DOHH2 (cell line): ENCODE measurements at regions not wholly inside any gene's neighbourhood (a gene's known extent, or its start where the extent isn't known, plus 50 kb on each side); places are given as distances from the start of the nearest gene placed in this dataset.

Experiments used
- H3F3A ChIP-seq: fragments of 200-600 bp; sonication (generic), shearing (Covaris generic); 2 replicates; pipeline ENCODE4 v1.6.0; 2016; ENCODE audit warnings: antibody characterized with exemption, mild to moderate bottlenecking; ENCODE audit not compliant: control insufficient read depth, insufficient read depth
- H3K27ac ChIP-seq: fragments of 200-600 bp; sonication (generic); 2 replicates; pipeline ENCODE4 v1.5.1; 2014; ENCODE audit warnings: low read depth, mild to moderate bottlenecking, low read length, moderate library complexity
- H3K27me3 ChIP-seq: fragments of 200-600 bp; sonication (generic); 2 replicates; pipeline ENCODE4 v1.6.1; 2014; ENCODE audit warnings: mild to moderate bottlenecking, low read length, mixed read lengths; ENCODE audit not compliant: control insufficient read depth
- H3K36me3 ChIP-seq: fragments of 200-600 bp; sonication (generic); 2 replicates; pipeline ENCODE4 v1.6.1; 2014; ENCODE audit warnings: mild to moderate bottlenecking, low read length, moderate library complexity, mixed read lengths; ENCODE audit not compliant: control insufficient read depth
- H3K4me1 ChIP-seq: fragments of 200-600 bp; sonication (generic); 2 replicates; pipeline ENCODE4 v1.6.1; 2014; ENCODE audit warnings: mild to moderate bottlenecking, low read length, mixed read lengths; ENCODE audit not compliant: control insufficient read depth
- H3K4me2 ChIP-seq: fragments of 200-600 bp; sonication (generic); 2 replicates; pipeline ENCODE4 v1.6.0; 2014; ENCODE audit warnings: mild to moderate bottlenecking, low read length, moderate library complexity
- H3K4me3 ChIP-seq: fragments of 200-600 bp; sonication (generic); 2 replicates; pipeline ENCODE4 v1.5.1; 2014; ENCODE audit warnings: mild to moderate bottlenecking, low read length, mixed read lengths
- H3K79me2 ChIP-seq: fragments of 200-600 bp; sonication (generic); 2 replicates; pipeline ENCODE4 v1.6.1; 2014; ENCODE audit warnings: mild to moderate bottlenecking, low read length, mixed read lengths; ENCODE audit not compliant: control insufficient read depth
- H3K9me2 ChIP-seq: fragments of 200-600 bp; sonication (generic); replicated peaks from 2 replicates; pipeline ENCODE4 v1.6.1; 2014; ENCODE audit warnings: mild to moderate bottlenecking, low read length, mixed read lengths; ENCODE audit not compliant: control insufficient read depth
- H3K9me3 ChIP-seq: fragments of 200-600 bp; sonication (generic); 2 replicates; pipeline ENCODE4 v1.6.1; 2014; ENCODE audit warnings: antibody characterized with exemption, low read length, mixed read lengths; ENCODE audit not compliant: control insufficient read depth, insufficient read depth
- H4K20me1 ChIP-seq: fragments of 200-600 bp; sonication (generic); 2 replicates; pipeline ENCODE4 v1.6.0; 2014; ENCODE audit warnings: low read depth, mild to moderate bottlenecking, antibody characterized with exemption, low read length, moderate library complexity; ENCODE audit not compliant: control insufficient read depth, insufficient read depth
- EZH2phosphoT487 ChIP-seq: fragments of 200-600 bp; sonication (generic); IDR thresholded peaks from 2 replicates; pipeline ENCODE4 v1.6.1; 2017; ENCODE audit warnings: borderline replicate concordance, mild to moderate bottlenecking, antibody characterized with exemption, low read length, moderate library complexity, mixed read lengths
- TF ChIP-seq, protein P1 (sequence below): fragments of 200-600 bp; sonication (generic); IDR thresholded peaks from one replicate; pipeline ENCODE4 v1.5.1; 2014; ENCODE audit warnings: antibody characterized with exemption, mild to moderate bottlenecking, low read depth, low read length; ENCODE audit not compliant: poor library complexity, severe bottlenecking

GRCh38 chr6:21349834-21350233 is 243.7 kb upstream of the SOX4 start:
- Histone ChIP-seq H3K4me2 (no peak overlapping the region), H3K4me1 (no peaks in the 10 kb centered on the region), H3K27ac (no peak overlapping the region), H4K20me1 (no peaks in the 10 kb centered on the region), H3K79me2 (no peaks in the 10 kb centered on the region), H3K4me3 (no peak overlapping the region), H3K36me3 (no peaks in the 10 kb centered on the region), H3K9me3 (no peaks in the 10 kb centered on the region), H3K9me2 (no peaks in the 10 kb centered on the region), H3K27me3 (no peaks in the 10 kb centered on the region), H3F3A (no peaks in the 10 kb centered on the region)
- TF ChIP-seq EZH2phosphoT487, result no peak
- TF ChIP-seq, protein P1, sequence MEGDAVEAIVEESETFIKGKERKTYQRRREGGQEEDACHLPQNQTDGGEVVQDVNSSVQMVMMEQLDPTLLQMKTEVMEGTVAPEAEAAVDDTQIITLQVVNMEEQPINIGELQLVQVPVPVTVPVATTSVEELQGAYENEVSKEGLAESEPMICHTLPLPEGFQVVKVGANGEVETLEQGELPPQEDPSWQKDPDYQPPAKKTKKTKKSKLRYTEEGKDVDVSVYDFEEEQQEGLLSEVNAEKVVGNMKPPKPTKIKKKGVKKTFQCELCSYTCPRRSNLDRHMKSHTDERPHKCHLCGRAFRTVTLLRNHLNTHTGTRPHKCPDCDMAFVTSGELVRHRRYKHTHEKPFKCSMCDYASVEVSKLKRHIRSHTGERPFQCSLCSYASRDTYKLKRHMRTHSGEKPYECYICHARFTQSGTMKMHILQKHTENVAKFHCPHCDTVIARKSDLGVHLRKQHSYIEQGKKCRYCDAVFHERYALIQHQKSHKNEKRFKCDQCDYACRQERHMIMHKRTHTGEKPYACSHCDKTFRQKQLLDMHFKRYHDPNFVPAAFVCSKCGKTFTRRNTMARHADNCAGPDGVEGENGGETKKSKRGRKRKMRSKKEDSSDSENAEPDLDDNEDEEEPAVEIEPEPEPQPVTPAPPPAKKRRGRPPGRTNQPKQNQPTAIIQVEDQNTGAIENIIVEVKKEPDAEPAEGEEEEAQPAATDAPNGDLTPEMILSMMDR, result no peak

GRCh38 chr6:21350926-21351325 is 242.6 kb upstream of the SOX4 start:
- TF ChIP-seq, protein P1, result no peak
- TF ChIP-seq EZH2phosphoT487, result no peak

DNA sequence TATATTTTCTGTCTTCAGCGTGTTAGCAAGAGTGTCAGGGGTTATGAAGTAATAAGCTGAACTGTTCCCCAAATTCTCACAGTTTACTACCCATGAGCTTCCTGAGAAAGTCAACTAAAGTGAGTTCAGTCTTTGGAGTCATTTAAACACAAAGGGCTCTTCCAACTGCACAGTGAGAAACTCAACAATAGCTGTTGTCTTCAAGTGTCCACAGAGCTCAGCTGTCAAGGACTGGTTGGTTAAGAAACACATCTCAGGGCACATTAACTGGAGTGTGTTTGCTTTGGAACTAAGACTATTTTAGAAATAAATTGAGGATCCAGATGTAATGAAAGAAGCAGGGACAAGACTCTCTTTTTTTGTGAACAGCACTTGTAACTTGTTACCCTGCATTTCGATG is 241.4 kb upstream of the SOX4 start:
- Histone ChIP-seq H3F3A (no peaks in the 10 kb centered on the region), H3K4me3 (no peak overlapping the region), H3K4me2 (no peak overlapping the region), H3K27ac (no peak overlapping the region), H4K20me1 (no peaks in the 10 kb centered on the region), H3K4me1 (no peaks in the 10 kb centered on the region), H3K9me3 (no peaks in the 10 kb centered on the region), H3K27me3 (no peaks in the 10 kb centered on the region), H3K9me2 (no peaks in the 10 kb centered on the region), H3K79me2 (no peaks in the 10 kb centered on the region), H3K36me3 (no peaks in the 10 kb centered on the region)
- no peak for TF ChIP-seq EZH2phosphoT487
- TF ChIP-seq, protein P1, result no peak

More at GRCh38 chr6:21350926-21351325, 242.6 kb upstream of the SOX4 start:
- no peak overlapping the region for H3K4me3 ChIP-seq
- H3K27me3 ChIP-seq, result no peaks in the 10 kb centered on the region
- no peaks in the 10 kb centered on the region for H3K79me2 ChIP-seq
- H3K9me2 ChIP-seq, result no peaks in the 10 kb centered on the region
- H3K36me3 ChIP-seq, result no peaks in the 10 kb centered on the region
- no peak overlapping the region for H3K27ac ChIP-seq
- no peaks in the 10 kb centered on the region for H3K4me1 ChIP-seq
- H3F3A ChIP-seq, result no peaks in the 10 kb centered on the region
- no peaks in the 10 kb centered on the region for H3K9me3 ChIP-seq
- H4K20me1 ChIP-seq, result no peaks in the 10 kb centered on the region
- no peak overlapping the region for H3K4me2 ChIP-seq
